Smooth muscle cell of the brain vasculature (primary cell): ENCODE measurements at regions not wholly inside any gene's neighbourhood (a gene's known extent, or its start where the extent isn't known, plus 50 kb on each side); places are given as distances from the start of the nearest gene placed in this dataset.
"Not testable (repeated sequence)": the region's sequence is repeated elsewhere in the genome, so short reads cannot be mapped to it uniquely, and the experiment has no call there.

Source experiments
- DNase-seq: peaks from one replicate; pipeline ENCODE4 v3.0.0-alpha.2; 2012; ENCODE audit warnings: low read depth, low spot score

DNA sequence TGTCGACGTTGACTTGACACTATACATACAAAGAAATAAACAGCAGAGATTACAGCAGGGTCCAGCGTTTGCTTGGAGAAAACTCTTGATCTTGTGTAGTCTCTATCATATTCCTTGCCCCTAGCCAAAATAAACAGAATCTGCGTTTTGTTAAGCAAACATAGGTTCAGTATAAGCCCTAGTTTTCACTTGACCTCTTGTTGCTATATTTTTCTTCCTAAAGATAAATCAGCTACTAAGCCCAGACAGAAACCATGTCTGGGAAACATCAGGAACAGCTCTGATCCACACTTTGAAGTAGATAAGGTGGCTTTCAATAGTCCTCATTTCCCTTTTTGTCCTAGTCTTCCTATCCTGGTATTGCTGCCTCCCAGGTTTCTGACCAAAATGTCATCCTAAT, 328.2 kb upstream of the MAGI2 start:
- no peak for DNase-seq

GRCh38 chr7:79778786-79779770, 325.6 kb upstream of the MAGI2 start:
- DNase-seq = no peak

GRCh38 chr7:79775911-79776310, 322.4 kb upstream of the MAGI2 start:
- no peak for DNase-seq

- DNase-seq = no peak
Observed at GRCh38 chr7:79774150-79774549, 320.7 kb upstream of the MAGI2 start.

- no peak for DNase-seq
Observed at GRCh38 chr7:79770970-79771369, 317.5 kb upstream of the MAGI2 start.

DNA sequence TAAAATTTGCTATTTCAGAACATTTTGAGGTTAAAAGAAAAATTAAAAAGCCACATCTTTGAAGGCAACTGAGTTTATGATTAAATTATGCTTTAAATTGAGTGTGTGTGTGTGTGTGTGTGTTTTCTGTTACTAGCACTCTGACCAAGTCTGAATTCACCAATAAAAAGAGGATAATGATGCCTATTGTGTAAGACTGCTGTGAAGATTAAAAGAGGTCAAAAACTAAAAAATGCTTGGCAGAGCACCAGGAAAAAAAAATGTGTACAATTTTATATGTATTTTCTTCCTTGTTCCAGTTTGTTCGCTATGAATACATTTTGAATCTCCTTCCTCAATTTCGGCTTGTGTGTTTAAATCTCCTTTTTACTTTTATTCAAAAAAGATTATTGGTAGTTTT, 316.6 kb upstream of the MAGI2 start:
- DNase-seq = no peak

DNA sequence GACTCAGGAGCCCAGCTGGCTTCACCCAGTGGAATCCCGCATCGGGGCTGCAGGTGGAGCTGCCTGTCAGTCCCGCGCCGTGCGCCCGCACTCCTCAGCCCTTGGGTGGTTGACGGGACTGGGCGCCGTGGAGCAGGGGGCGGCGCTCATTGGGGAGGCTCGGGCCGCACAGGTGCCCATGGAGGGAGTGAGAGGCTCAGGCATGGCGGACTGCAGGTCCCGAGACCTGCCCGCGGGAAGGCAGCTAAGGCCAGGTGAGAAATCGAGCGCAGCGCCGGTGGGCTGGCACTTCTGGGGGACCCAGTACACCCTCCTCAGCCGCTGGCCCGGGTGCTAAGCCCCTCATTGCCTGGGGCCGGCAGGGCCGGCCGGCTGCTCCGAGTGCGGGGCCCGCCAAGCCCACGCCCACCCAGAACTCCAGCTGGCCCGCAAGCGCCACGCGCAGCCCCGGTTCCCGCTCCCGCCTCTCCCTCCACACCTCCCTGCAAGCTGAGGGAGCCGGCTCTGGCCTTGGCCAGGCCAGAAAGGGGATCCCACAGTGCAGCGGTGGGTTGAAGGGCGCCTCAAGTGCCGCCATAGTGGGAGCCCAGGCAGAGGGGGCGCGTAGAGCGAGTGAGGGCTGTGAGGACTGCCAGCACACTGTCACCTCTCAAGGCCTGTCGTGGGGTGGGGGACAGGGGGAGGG, 314.6 kb upstream of the MAGI2 start:
- DNase-seq = not testable (repeated sequence)

DNA sequence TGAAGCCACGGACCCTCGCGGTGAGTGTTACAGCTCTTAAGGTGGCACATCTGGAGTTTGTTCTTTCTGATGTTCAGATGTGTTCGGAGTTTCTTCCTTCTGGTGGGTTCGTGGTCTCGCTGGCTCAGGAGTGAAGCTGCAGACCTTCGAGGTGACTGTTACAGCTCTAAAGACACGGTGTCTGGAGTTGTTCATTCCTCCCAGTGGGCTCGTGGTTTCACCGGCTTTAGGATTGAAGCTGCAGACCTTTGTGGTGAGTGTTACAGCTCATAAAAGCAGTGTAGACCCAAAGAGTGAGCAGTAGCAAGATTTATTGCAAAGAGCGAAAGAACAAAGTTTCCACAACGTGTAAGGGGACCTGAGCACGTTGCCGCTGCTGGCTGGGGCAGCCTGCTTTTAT, 313.7 kb upstream of the MAGI2 start:
- DNase-seq = not testable (repeated sequence)

DNA sequence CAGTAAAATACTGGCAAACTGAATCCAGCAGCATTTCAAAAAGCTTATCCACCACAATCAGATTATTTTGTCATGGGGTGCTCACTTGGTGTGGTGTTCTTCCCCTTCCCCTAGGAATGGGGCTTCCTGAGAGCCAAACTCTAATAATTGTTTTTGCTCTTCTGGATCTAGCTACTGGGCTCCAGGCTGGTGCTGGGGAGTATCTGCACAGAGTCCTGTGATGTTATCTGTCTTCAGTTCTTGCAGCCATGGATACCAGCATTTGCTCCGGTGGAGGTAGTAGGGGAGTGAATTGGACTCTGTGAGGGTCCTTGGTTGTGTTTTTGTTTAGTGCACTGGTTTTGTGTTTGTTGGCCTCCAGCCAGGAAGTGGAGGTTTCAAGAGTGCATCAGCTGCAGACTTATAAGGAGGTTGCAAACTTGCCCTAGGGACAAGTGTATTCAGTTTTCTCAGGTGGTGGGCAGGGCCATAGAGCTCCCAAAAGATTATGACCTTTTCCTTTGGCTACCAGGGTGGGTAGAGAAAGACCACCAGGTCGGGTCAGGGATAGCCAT, 308.5 kb upstream of the MAGI2 start:
- no peak for DNase-seq

- DNase-seq = not testable (repeated sequence)
Observed at GRCh38 chr7:79750941-79751340, 297.5 kb upstream of the MAGI2 start.

DNA sequence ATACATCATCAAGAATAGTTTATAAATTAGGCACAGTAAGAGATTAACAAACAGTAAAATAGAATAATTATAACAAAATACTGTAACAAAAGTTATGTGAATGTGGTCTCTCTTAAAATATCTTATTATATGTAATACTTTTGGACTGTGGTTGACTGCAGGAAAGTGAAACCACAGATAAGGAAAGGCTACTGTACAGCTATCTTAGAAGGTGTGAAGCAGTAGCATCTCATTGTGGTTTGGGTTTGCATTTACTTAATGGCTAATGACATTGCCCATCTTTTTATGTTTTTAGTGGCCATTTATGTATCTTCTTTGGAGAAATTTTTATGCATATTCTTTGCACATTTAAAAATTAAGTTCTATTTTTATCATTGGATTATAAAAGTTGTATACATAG, 296.4 kb upstream of the MAGI2 start:
- no peak for DNase-seq

DNA sequence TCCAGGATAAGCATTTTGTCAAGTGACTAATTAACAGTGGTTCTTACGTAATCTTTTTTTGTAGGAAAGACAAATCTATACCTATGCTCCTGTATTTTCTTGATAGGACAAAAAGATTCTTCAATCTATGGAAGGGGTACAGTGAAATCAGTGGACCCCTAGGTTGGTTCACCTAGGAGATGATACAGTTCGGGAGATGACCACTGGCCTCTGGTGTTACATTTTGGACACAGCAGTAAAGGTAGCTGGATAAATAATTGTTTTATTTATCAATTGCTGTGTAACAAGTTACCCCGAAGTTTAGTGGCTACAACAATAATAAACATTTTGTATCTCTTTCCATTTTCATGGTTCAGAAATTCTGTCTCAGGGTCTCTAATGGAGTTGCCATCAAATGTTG, 288.2 kb upstream of the MAGI2 start:
- no peak for DNase-seq

DNA sequence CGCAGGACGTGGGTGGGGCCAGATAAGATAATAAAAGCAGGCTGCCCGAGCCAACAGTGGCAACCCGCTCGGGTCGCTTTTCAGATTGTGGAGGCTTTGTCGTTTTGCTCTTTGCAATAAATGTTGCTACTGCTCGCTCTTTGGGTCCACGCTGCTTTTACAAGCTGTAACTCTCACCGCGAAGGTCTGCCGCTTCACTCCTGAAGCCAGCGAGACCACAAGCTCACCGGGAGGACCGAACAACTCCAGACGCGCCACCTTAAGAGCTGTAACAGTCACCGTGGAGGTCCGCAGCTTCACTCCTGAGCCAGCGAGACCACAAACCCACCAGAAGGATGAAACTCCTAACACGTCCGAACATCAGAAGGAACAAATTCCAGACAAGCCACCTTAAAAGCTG, 286.6 kb upstream of the MAGI2 start:
- DNase-seq = no peak

DNA sequence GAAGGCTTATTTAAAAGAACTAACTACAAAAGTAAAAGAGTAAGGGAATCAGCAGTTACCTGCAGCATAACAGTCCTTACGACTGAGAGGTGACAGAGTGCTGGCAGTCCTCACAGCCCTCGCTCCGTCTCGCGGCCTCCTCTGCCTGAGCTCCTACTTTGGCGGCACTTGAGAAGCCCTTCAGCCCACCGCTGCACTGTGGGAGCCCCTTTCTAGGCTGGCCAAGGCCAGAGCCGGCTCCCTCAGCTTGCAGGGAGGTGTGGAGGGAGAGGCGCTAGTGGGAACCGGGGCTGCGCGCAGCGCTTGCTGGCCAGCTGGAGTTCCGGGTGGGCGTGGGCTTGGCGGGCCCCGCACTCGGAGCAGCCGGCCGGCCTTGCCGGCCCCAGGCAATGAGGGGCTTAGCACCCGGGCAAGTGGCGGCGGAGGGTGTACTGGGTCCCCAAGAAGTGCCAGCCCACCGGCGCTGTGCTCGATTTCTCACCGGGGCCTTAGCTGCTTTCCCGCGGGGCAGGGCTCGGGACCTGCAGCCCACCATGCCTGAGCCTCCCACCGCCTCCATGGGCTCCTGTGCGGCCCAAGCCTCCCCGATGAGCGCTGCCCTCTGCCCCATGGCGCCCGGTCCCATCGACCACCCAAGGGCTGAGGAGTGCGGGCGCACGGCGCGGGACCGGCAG, 285.7 kb upstream of the MAGI2 start:
- DNase-seq = not testable (repeated sequence)

DNA sequence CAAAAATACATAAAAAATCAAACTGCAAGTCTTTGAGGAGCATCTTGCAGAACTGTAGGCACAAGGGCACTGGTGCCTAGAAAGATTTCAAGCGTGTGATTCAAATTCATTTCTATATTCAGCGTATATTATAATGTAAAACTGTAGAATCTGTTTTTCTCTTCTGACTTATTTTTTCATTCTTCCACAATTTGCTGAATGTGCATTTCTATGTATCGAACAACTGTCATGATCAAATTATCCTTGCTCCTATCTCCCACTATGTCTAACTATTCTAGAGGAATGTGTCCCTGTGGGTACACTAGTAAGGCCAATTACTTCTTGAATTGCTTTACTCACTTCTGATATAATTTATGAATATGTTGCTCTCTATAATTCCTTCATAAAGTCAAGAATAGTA, 283.0 kb upstream of the MAGI2 start:
- DNase-seq = no peak

GRCh38 chr7:79735012-79735411, 281.5 kb upstream of the MAGI2 start:
- DNase-seq = no peak

DNA sequence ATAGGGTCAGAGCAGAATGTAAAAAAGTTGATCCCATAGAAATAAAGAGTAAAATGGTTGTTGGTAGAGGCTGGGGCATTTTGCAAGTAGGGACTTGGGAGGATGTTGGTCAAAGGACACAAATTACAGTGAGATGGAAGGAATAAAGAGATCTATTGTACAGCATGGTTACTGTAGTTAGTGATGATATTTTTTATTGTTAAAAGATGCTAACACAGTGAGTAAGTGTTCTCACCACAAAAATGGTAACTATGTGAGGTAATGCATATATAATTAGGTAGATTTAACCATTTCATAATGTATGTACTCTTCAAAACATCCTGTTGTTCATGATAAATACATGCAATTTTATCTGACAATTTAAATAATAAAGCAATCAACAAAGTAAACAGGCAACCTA, 280.7 kb upstream of the MAGI2 start:
- no peak for DNase-seq

- no peak for DNase-seq
Observed at GRCh38 chr7:79732535-79732934, 279.1 kb upstream of the MAGI2 start.

- DNase-seq = no peak
Observed at GRCh38 chr7:79730971-79731370, 277.5 kb upstream of the MAGI2 start.

DNA sequence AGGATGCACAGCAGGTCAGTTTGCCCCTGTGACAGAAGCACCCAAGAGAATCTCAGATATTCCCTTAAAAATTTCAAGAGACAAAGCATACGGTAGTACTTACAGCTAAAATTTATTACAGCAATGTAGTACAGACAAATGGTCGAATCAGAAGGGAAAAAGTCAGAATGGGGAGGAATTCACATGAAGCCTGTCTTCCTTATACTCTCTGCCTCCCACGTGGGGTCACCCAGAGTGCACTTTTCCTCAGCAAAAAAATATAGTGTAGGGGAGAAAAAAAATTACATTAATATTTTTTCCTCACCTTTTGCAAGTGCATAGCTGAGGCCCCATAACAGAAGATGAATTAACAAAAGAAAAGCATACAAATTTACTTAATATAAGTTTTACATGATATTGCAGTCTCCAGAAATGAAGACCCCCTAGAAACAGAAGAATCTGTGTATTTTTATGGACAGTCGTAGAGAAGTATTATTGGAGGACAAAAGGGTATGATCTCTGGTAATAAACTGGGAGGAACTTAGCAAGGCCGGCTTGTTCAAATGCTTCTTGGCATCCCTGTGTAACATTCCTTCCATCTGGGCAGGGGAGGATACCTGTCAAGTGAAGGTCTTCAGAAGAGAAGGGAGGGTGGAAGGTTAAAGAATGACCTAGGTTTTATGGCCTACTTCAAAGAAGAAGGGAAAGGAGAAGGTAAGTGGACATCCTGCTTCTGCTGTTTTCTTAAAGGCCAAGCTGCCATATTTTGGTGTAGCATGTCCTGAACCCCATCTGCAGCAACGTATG, 270.6 kb upstream of the MAGI2 start:
- no peak for DNase-seq

- no peak for DNase-seq
Observed at GRCh38 chr7:79722217-79722616, 268.8 kb upstream of the MAGI2 start.
